A549 (cell line): ENCODE measurements at regions not wholly inside any gene's neighbourhood (a gene's known extent, or its start where the extent isn't known, plus 50 kb on each side); places are given as distances from the start of the nearest gene placed in this dataset.

ENCODE experiments used
- CHD2 ChIP-seq: fragments of 150-350 bp; IDR thresholded peaks from 2 replicates; pipeline ENCODE4 v1.6.1; 2014; ENCODE audit warnings: low read length; ENCODE audit not compliant: partially characterized antibody
- EP300 ChIP-seq, 2 experiments: fragments of >200 bp; sonication (Bioruptor Twin); formaldehyde crosslinking; IDR thresholded peaks; 2 replicates in 1 of 2; 3 replicates in 1 of 2; pipeline ENCODE4 v1.6.1; 2016 to 2017
- JUN ChIP-seq, 2 experiments: fragments of >200 bp; sonication (Bioruptor Twin); formaldehyde crosslinking; IDR thresholded peaks; 2 replicates in 1 of 2; 3 replicates in 1 of 2; pipeline ENCODE4 v1.6.1; 2016 to 2017
- MAFK ChIP-seq: fragments of 450-650 bp; IDR thresholded peaks from 2 replicates; pipeline ENCODE4 v1.6.1; 2014; ENCODE audit not compliant: partially characterized antibody
- MYC ChIP-seq: IDR thresholded peaks from 2 replicates; pipeline ENCODE4 v1.6.1; 2012; ENCODE audit warnings: mild to moderate bottlenecking, inconsistent platforms, low read length, improper control_type of control experiment, borderline replicate concordance
- POLR2A ChIP-seq: IDR thresholded peaks from 2 replicates; pipeline ENCODE4 v1.6.1; 2012; ENCODE audit warnings: mild to moderate bottlenecking, low read length
- POLR2AphosphoS2 ChIP-seq: conservative IDR thresholded peaks from 2 replicates; pipeline ENCODE4 v1.6.1; 2012; ENCODE audit warnings: low read length, improper control_type of control experiment, inconsistent platforms
- RCOR1 ChIP-seq: fragments of 150-350 bp; IDR thresholded peaks from 2 replicates; pipeline ENCODE4 v1.6.1; 2014; ENCODE audit warnings: antibody characterized with exemption, low read length, low read depth
- TF ChIP-seq, protein P1 (sequence below): fragments of >200 bp; sonication (Bioruptor Twin); formaldehyde crosslinking; IDR thresholded peaks from 3 replicates; pipeline ENCODE4 v1.5.1; 2016
- TF ChIP-seq, protein P2 (sequence below): IDR thresholded peaks from 2 replicates; pipeline ENCODE4 v1.6.1; 2012; ENCODE audit warnings: low read depth, borderline replicate concordance
- TF ChIP-seq, protein P3 (sequence below): IDR thresholded peaks from 2 replicates; pipeline ENCODE4 v1.6.1; 2012
- TF ChIP-seq, protein P4 (sequence below): fragments of 450-650 bp; IDR thresholded peaks from 2 replicates; pipeline ENCODE4 v1.6.1; 2014; ENCODE audit warnings: antibody characterized with exemption

DNA sequence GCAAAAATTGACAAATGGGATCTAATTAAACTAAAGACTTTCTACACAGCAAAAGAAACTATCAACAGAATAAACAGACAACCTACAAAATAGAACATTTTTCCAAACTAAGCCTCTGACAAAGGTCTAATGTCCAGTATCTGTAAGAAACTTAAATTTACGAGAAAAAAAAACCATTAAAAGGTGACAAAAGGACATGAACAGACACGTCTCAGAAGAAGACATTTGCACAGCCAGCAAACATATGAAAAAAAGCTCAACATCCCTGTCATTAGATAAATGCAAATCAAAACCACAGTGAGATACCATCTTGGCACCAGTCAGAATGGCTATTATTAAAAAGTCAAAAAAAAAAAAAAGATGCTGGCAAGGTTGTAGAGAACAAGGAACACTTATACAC is 70.6 kb upstream of the GRIK2 start:
- TF ChIP-seq RCOR1: no peak
- TF ChIP-seq, protein P1, sequence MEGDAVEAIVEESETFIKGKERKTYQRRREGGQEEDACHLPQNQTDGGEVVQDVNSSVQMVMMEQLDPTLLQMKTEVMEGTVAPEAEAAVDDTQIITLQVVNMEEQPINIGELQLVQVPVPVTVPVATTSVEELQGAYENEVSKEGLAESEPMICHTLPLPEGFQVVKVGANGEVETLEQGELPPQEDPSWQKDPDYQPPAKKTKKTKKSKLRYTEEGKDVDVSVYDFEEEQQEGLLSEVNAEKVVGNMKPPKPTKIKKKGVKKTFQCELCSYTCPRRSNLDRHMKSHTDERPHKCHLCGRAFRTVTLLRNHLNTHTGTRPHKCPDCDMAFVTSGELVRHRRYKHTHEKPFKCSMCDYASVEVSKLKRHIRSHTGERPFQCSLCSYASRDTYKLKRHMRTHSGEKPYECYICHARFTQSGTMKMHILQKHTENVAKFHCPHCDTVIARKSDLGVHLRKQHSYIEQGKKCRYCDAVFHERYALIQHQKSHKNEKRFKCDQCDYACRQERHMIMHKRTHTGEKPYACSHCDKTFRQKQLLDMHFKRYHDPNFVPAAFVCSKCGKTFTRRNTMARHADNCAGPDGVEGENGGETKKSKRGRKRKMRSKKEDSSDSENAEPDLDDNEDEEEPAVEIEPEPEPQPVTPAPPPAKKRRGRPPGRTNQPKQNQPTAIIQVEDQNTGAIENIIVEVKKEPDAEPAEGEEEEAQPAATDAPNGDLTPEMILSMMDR: no peak
- TF ChIP-seq JUN (IDR thresholded peaks at IDR 0.05): no peak
- TF ChIP-seq MYC: no peak
- TF ChIP-seq EP300 (IDR thresholded peaks at IDR 0.05): no peak
- TF ChIP-seq CHD2: no peak
- no peak for TF ChIP-seq MAFK
- TF ChIP-seq, protein P2, sequence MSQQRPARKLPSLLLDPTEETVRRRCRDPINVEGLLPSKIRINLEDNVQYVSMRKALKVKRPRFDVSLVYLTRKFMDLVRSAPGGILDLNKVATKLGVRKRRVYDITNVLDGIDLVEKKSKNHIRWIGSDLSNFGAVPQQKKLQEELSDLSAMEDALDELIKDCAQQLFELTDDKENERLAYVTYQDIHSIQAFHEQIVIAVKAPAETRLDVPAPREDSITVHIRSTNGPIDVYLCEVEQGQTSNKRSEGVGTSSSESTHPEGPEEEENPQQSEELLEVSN: no peak
- no peak for TF ChIP-seq POLR2A
- TF ChIP-seq, protein P3, sequence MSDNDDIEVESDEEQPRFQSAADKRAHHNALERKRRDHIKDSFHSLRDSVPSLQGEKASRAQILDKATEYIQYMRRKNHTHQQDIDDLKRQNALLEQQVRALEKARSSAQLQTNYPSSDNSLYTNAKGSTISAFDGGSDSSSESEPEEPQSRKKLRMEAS: no peak
- TF ChIP-seq POLR2AphosphoS2: no peak
- TF ChIP-seq, protein P4, sequence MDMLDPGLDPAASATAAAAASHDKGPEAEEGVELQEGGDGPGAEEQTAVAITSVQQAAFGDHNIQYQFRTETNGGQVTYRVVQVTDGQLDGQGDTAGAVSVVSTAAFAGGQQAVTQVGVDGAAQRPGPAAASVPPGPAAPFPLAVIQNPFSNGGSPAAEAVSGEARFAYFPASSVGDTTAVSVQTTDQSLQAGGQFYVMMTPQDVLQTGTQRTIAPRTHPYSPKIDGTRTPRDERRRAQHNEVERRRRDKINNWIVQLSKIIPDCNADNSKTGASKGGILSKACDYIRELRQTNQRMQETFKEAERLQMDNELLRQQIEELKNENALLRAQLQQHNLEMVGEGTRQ: no peak
